ENCODE measurements at regions not wholly inside any gene's neighbourhood (a gene's known extent, or its start where the extent isn't known, plus 50 kb on each side); places are given as distances from the start of the nearest gene placed in this dataset.

DNA sequence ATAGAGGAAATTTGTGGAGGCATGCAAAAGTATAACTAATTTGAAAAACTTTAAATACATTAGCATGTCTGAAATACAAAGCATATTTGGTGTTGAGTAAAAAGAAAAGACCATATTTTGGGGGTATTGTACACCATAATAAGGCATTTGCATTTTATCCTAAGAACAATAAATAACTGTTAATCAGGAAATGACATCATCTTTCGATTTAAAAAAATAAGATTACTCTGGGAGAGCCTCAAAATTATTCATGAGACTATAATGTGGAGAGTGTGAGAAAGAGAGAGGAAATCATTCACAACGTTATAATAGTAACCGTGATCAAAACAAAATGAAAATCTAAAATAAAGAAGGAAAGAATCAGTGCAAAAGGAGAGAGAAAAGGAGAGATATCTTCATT lies 712.3 kb upstream of the POT1 start:
- TF ChIP-seq, protein P1, sequence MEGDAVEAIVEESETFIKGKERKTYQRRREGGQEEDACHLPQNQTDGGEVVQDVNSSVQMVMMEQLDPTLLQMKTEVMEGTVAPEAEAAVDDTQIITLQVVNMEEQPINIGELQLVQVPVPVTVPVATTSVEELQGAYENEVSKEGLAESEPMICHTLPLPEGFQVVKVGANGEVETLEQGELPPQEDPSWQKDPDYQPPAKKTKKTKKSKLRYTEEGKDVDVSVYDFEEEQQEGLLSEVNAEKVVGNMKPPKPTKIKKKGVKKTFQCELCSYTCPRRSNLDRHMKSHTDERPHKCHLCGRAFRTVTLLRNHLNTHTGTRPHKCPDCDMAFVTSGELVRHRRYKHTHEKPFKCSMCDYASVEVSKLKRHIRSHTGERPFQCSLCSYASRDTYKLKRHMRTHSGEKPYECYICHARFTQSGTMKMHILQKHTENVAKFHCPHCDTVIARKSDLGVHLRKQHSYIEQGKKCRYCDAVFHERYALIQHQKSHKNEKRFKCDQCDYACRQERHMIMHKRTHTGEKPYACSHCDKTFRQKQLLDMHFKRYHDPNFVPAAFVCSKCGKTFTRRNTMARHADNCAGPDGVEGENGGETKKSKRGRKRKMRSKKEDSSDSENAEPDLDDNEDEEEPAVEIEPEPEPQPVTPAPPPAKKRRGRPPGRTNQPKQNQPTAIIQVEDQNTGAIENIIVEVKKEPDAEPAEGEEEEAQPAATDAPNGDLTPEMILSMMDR (IDR thresholded peaks at IDR 0.05): no peak
- no peak for TF ChIP-seq POLR2A (IDR thresholded peaks at IDR 0.05)
